ENCODE measurements at regions not wholly inside any gene's neighbourhood (a gene's known extent, or its start where the extent isn't known, plus 50 kb on each side); places are given as distances from the start of the nearest gene placed in this dataset.
"Not testable (repeated sequence)": the region's sequence is repeated elsewhere in the genome, so short reads cannot be mapped to it uniquely, and the experiment has no call there.

DNA sequence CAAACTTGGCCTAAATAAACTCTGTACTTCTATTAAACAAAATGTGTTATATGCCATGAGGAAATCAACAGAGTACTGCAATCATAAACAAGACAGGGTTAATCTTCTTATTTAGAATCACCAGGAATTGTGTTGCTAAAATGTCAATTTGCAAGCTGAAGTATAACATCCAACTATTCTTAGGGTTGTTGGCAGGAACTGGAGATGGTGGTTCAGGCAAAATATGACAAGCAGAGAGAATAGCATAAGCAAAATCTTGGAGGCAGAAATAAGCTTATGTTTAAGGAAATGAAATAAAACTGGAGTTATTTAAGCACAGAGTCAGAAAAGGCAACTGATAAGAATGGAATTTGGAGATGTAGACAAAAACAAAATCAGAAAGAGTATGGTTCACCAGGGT is 463.8 kb upstream of the SLC8A1 start:
- no peak for DNase-seq (ENCODE audit: low read depth, low spot score)

DNA sequence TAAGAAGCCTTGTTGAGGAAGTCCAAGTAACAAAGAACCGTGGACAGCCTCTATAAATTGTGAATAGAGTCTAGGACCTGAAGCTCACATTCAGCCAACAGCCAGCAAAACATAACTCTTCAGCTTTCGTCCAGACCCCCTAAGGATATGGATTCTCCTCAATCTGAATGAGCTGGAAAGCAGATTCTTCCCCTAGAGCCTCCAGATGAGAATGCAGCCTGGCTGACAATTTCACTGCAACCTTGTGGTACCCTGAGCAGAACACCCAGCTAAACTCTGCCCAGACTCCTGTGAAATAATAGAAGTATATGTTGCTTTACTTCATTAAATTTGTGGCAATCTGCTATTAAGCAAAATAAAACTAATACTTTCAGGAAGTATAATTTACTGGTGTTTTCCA is 483.5 kb upstream of the SLC8A1 start:
- peak; percentile 2 for DNase-seq (ENCODE audit: low read depth, low spot score)

DNA sequence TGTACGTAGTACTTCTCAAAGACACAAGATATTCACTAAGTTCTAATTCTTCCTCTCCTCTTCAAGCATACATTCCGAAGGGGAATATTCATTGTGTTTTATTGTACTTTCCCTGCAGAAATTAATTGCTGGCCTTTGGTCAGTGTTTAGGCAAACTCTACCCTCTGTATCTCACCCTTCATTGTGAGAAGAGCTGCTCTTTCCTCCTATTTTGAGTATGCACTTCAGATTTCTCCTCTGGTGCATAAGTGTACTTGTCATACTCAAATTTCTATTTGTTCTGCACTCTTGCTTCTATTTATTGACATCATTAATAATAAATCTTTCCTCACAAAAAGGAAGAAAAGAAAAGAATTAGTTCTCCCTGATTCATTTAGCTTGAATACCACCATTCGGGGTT is 485.4 kb upstream of the SLC8A1 start:
- no peak for DNase-seq (ENCODE audit: low read depth, low spot score)

DNA sequence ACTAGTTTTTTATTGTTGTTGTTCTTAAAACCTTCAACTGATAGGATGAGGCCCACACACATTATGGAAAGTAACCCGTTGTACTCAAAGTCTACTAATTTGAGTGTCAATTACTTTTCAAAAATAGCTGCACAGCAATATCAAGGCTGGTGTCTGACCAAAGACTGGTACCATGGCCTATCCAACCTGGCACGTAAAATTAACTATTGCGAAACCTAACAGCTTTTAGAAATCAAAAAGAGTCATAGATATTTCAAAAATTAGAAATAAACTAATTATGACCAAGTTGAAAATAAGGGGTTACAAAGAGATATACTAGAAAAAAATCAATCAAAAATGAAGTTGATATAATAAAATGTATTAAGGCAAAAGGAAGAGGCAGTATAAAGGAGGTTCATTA is 501.5 kb upstream of the SLC8A1 start:
- DNase-seq (ENCODE audit: low read depth, low spot score): no peak

DNA sequence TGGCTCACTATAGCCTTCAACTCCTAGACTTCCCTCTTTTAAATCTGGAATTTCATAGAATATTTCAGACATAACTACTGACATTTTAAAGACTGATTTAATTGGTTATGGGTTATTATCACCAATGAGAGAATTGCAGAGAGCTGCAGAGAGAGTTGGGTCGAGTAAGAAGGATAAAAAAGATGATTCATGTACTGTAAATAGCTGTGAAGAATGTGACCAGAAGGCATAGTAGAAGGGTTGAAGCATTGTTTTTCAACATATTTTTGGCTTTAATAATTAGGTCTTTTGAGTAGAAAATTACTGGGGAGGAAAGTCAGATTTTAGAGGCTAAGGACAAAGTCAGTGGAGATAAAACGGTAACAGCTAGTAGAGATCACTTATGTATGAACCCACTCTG is 503.2 kb upstream of the SLC8A1 start:
- no peak for DNase-seq (ENCODE audit: low read depth, low spot score)

DNA sequence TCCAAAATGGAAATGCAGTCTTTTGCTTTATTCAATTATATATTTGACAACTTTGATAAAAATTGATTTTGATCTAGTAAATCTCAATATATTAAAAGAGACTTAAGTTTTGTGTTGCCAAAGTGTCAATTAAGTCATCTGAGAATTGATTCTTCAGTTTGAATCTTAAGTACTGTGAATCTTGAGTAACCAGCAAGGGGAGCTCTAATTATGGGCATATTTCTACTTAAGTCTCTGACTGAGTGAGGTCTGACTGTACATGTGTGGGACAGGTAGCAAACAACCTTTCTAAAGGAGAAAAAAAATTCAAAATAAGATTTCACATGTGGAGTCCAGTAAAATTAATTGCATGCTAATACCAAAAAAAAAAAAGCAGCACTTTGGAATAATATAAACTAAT is 503.7 kb upstream of the SLC8A1 start:
- DNase-seq (ENCODE audit: low read depth, low spot score): no peak

DNA sequence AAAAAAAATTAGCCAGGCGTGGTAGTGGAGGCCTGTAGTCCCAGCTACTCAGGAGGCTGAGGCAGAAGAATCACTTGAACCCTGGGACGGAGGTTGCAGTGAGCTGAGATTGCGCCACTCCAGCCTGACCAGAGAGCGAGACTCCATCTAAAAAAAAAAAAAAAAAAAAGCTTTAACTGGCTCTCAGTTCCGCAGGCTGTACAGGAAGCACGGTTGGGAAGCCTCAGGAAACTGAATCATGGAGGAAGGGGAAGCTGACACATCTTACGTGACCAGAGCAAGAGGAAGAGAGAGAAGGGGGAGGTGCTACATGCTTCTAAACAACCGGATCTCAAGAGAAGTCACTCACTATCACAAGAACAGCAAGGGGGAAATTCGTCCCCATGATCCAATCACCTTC is 505.6 kb upstream of the SLC8A1 start:
- DNase-seq (ENCODE audit: low read depth, low spot score): no peak

DNA sequence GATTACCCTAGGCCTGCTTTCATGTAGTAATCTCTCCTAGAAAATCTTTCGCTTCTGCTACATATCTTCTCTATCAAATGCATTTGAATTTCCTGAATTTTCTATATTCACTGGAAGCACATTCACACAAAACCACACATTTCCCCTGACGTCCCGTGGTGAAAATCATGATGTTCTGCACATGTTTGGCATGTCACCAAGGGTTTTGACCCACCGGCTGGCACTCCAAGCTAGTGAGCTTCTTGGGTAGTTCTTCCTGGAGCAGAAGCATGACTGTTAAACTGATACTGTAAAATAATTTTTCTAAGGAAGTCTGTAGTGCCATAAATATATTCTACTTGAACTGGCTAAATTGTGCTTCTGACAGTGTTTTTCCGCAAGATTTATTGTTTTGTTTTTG is 510.1 kb upstream of the SLC8A1 start:
- no peak for DNase-seq (ENCODE audit: low read depth, low spot score)

DNA sequence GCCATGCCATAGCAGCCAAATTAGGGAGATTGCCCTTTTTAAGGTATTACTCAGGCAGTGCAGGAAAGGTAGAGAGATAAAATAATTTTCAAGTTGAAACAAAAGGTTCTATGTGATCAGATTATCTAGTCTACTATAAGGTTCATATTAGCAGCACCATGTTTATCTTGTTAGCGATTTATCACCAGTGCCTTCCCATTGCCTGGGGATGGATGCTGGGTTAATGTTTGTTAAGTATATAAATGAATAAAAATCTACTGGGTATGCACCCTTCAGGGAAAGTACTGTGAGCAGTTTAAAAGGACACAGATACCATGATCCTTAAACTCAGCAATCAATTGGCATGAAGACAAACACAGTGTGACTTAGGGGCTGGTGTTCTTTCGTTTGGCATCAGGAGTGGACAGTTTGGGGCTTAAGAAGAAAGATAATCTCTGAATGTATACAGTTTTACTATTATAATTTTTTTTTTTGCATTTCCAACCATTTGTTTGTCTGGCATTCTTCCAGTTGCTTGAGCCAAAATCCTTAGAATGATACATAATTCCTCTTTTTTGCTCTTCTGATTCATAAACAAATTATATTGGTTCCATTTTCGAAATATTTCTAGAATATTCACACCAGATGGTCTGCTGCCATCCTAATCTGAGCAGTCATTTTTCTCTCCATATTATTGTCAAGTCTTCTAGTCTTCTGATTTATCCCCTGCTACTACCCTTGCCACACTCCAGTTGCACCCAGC is 512.8 kb upstream of the SLC8A1 start:
- DNase-seq (ENCODE audit: low read depth, low spot score): no peak

DNA sequence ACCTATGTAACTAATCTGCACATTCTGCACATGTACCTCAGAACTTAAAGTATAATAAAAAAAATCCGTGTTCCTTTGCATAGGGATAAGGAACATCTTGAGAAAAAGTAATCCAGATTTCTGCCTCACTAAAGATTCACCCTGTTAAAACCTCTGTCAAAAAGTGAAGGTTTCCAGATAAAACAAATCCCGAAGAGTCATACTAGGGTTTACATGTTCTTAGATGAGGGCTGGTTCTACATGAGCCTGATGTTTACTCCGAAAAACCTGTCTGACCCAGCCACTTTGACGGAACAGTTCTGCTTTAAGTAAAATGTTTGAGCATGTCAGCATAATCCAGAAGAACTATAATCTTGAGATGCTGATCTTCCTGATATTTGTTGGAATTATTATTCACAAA is 515.6 kb upstream of the SLC8A1 start:
- DNase-seq (ENCODE audit: low read depth, low spot score): no peak

DNA sequence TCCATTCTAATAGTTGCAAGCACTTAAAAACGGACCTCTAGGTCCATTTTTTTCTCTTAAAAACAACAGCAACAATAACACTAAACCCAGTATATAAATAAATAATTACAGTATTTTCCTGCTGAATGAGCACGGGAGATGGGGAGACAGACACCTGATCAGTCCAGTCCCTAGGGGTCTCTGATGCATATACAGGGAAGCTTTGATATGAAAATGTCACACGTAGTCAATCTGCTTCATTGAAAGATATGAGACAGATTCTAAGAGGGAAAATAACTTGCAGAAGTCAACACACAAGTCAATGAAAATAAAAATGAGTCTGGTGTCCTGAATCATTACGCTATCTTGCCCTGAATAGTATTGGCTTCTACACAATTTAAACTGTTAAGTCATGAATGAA is 523.3 kb upstream of the SLC8A1 start:
- no peak for DNase-seq (ENCODE audit: low read depth, low spot score)

DNA sequence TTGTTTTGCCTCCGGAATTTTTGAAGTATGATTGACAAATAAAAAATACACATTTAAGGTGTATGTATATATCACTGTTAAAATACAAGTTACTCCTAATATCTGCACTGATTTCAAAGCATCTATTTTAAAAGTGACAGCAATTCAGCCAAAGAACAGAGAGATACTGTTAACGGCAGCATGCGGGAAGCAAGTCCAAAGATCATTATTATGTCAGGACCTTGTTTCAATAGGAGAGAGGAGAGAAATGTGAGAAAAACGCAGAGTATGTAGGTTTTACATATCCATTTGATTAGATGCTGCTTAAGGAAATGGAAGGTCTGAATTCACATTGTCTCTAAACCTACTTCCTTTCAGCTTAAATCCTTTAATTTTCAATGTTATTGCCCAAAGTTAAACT is 545.5 kb upstream of the SLC8A1 start:
- no peak for DNase-seq (ENCODE audit: low read depth, low spot score)

DNA sequence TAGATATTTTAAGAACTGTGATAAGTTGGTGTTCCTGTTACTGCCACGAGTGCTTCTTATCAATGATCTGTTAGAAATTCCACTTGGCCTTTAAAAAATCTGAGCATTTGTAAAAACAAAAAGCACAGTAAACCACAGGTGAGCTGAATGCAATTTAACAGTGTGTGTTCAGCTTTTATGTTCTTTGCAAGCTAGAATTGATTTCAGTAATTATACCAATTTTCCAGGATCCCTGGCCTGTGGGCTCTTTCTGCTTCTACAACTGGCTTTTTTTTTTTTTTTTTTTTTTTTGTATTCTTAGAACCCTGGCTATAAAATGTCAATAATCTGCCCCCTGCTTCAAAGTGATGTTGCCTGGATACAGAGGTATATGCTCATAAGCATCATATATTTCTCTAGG is 548.5 kb upstream of the SLC8A1 start:
- DNase-seq (ENCODE audit: low read depth, low spot score): no peak

DNA sequence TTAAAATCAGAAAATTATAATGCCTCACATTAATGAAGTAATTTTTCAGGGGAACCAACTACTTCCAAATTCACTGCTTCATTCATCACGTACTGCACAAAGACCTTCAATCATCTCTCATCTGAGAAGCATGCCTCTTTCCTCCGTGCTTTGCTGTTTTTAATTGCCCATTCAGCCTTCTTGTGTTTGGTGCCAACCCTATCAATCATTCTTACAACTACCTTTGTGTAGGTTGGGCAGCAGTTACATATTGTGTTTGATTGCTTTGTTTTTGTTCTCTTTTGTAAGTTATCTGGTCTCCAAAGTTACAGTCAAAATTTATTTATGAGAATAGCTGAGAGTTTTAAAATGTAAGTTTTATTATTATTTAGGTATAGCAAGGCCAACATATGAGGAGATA is 549.0 kb upstream of the SLC8A1 start:
- DNase-seq (ENCODE audit: low read depth, low spot score): no peak

DNA sequence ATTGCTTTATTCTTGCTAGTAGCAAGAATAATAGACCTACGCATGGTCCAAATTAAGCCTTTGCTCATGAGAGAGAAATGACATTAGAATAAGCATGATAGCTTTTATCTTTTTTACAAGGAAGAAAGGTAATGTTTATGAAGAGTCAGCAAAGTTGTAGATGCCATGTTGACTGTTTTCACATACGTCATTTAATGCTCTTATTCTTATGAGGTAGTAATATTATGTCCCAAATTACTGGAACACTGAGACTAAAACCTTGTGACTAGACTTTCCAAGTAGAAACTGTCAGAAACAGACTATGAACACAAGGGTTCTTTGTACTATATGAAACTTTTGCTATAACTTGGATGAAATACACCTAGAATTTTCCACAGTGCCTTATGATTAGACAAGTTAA is 552.8 kb upstream of the SLC8A1 start:
- no peak for DNase-seq (ENCODE audit: low read depth, low spot score)

DNA sequence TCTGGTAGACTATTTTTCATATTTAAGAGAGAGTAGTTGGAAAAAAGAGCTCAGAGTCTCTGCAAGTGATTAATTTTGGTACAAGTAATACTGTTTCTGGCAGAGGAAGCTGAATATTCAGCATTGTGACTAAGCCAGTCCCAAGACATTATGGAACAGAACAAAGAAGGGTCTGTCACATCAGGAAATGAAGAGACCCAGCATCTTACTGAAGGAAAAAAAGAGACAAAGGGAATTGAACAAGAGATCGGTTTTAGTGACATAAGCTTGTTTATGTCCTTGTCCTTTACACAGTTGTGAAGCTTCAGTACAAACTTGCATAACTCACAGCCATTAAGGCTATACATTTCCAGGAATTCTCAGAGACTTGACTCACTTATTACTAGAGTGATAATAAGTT is 568.5 kb upstream of the SLC8A1 start:
- no peak for DNase-seq (ENCODE audit: low read depth, low spot score)

DNA sequence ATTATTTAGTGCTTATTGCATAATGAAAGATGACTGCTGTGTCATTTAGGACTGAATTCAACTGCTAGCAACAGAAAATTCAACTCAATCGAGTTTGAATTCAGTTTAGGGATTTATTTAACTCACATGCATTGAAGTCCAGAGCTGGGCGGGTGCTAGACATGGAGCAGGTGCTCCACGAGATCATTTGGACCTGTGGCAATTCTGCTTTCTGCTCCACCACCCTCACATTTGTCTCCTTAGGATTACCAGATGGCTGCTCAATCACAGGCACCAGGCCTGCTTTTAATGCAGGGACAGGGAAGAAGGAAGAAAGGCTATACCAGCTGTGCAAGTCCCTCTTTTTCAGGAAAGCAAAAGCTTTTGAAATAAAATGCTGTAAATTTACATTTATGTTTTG is 572.9 kb upstream of the SLC8A1 start:
- no peak for DNase-seq (ENCODE audit: low read depth, low spot score)

DNA sequence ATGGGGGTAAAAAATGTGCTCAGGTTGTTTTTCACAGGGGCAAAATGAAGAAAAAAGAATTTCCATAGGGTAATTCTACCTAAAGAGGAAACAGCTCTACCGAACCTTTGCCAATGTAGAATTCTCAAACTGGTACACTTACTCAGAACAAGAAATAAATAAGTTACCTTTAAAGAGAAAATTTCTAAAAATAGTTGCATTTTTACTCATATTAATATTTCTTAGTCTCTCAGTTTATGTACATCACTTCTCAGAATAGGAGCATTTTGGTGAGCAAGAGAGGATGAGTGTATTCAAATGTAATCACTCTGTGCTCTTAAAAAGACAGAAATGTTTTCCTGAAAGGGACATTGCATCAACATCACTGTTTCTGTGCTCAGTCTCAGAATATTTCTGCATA is 574.7 kb upstream of the SLC8A1 start:
- DNase-seq (ENCODE audit: low read depth, low spot score): no peak

DNA sequence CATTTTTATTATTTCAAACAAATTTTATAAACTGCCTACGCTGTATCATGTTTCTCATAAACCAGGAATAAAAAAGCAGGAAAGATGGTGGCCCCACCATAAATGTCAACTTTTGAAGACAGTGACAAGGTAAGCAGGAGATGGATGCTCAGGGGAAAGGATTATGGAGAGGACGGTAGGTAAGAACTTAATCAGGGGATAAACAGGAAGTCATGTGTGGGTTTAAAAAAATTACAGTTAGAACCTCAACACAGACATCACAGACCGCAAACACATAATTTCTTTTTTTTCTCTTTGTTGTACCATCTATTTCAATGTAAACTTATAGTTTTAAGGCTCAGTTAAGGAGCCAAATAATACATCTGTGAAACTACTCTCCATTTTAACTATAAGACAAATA is 575.2 kb upstream of the SLC8A1 start:
- no peak for DNase-seq (ENCODE audit: low read depth, low spot score)

DNA sequence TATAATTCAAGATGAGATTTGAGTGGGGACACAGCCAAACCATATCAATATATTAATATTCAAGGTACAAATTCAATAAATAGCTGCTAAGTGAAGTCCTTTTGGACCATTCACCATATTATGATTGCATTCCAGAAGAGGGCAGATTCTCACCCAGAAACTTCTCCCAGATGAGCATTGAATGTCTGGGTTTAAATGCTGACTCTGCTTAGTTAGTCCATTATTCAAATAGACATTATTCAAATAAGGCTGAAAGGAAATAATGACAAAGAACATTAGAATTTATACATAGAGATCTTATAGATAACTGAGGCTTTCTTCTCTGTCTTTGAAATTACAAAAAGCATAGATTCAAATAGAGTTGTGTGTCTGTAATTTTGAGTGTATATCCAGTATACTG is 579.4 kb upstream of the SLC8A1 start:
- DNase-seq (ENCODE audit: low read depth, low spot score): no peak

DNA sequence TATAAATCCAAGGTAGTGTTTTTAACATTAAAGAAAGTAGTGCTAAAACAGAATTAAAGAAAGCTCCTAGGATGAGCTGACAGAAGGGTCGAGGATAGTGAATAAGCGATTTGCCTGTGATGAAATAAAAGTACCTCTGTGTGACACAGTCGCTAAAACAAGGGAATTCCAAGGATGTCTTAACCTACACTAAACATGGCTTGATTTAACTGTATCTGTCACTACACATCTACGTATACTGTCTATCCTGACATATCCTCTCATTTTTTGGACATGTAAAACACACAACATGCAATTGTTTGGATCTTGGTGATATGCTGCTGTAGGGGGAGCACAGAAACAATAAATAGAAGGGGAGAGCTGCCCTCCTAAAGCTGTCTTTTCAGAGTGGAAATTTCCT is 580.8 kb upstream of the SLC8A1 start:
- DNase-seq (ENCODE audit: low read depth, low spot score): no peak

DNA sequence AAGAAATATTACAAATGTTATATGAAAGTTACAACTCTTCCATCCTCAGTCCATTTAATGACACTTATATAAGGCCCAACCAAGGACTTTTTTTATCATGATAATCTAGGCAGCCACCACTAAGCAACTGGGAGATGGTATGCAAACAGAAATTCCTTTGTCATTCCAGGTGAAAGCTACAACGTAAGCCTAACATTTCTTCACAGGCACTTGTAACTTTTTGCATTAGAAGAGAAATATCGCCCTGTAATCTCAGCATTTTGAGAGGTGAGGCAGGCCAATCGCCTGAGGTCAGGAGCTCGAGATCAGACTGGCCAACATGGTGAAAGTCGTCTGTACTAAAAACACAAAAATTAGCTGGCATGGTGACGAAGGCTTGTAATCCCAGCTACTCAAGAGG is 581.2 kb upstream of the SLC8A1 start:
- peak; percentile 28 for DNase-seq (ENCODE audit: low read depth, low spot score)

DNA sequence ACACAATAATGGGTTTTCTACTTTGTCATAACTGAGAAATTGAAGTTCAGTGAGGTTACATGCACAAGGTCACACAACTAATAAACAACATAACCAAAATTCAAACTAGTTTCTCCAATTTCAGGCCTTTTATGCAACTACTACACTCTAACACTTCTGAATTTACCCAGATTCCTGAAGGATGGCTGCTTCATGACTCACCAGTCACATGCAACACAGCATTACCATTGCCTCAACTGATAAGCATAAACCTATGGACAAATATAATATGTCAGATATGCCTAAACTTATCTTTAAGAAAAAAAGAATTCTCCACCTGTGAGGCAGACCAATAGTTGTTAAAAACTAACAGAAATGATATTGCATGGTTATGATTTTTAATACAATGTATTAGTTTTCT is 586.5 kb upstream of the SLC8A1 start:
- no peak for DNase-seq (ENCODE audit: low read depth, low spot score)

DNA sequence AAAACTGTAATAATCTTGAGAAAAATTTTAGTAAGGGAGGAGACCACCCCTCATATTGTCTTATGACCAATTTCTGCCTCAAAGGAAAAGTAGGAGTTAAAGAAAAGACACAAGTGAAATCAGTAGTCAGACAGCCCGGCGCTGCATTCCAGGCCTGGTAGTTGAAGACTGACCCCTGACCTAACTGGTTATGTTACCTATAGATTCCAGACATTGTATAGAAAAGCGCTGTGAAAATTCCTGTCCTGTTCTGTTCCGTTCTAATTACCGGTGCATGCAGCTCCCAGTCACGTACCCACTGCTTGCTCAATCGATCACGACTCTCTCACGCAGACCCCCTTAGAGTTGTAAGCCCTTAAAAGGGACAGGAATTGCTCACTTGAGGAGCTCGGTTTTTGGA is 587.9 kb upstream of the SLC8A1 start:
- DNase-seq (ENCODE audit: low read depth, low spot score): not testable (repeated sequence)

Measured in iPS DF 19.7 (cell line).